ENCODE measurements at regions not wholly inside any gene's neighbourhood (a gene's known extent, or its start where the extent isn't known, plus 50 kb on each side); places are given as distances from the start of the nearest gene placed in this dataset.
"Not testable (repeated sequence)": the region's sequence is repeated elsewhere in the genome, so short reads cannot be mapped to it uniquely, and the experiment has no call there.

DNA sequence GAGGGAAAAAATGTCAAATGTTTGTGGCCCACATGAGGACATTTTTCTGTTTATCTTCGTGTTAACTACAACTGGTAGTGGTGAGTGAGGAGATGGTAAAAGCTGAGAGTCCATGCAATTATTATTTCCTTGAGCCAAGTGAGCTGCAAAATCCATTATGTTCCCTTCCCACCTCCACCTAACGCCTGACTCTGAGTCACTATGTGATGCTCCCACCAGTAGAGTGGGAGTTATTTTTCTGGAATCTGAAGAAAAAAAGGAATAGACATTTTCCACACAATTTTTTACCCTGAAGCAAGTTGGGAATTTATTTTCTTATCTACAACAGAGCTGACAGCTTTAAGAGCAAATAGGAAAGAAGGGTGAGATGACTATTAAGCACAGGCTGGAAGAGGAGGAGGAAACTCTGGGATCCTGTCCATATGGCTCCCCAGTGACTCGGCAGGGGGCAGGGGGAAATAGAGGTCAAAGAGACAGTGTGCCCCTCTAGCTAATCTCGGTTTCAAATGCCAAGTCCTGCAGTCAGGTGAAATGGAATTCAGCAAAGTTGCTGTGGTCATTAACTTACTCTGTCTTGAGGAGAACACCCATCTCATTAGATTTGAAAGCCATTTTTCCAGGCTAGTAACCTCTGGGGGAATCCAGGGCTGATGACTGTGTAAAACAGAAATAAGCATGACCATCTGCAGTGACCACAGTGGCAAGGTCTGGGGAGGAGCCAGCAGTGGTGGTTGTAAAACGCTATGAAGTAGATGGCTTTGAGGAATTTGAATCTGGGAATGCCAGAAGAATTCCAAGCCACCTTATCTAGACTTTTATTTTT lies 463.9 kb downstream of the STK39 start:
- TF ChIP-seq, protein P1, sequence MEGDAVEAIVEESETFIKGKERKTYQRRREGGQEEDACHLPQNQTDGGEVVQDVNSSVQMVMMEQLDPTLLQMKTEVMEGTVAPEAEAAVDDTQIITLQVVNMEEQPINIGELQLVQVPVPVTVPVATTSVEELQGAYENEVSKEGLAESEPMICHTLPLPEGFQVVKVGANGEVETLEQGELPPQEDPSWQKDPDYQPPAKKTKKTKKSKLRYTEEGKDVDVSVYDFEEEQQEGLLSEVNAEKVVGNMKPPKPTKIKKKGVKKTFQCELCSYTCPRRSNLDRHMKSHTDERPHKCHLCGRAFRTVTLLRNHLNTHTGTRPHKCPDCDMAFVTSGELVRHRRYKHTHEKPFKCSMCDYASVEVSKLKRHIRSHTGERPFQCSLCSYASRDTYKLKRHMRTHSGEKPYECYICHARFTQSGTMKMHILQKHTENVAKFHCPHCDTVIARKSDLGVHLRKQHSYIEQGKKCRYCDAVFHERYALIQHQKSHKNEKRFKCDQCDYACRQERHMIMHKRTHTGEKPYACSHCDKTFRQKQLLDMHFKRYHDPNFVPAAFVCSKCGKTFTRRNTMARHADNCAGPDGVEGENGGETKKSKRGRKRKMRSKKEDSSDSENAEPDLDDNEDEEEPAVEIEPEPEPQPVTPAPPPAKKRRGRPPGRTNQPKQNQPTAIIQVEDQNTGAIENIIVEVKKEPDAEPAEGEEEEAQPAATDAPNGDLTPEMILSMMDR (IDR thresholded peaks at IDR 0.05): no peak
- TF ChIP-seq POLR2A (IDR thresholded peaks at IDR 0.05): no peak
- no peak overlapping the region for H3K4me3 ChIP-seq
- peak; percentile 24 to 40 for DNase-seq
- H3K27ac ChIP-seq: peak overlapping the region; percentile 3 to 49
- H3K9me3 ChIP-seq: no peaks in the 10 kb centered on the region
- no peaks in the 10 kb centered on the region for H3K27me3 ChIP-seq
- H3K36me3 ChIP-seq: no peaks in the 10 kb centered on the region
- H3K4me1 ChIP-seq: peaks cover 0 to 7% of the 10 kb centered on the region in 2 donors
- intact Hi-C loops (cut with DNase I; ENCODE audit: low total_unique reads): no loop called here

DNA sequence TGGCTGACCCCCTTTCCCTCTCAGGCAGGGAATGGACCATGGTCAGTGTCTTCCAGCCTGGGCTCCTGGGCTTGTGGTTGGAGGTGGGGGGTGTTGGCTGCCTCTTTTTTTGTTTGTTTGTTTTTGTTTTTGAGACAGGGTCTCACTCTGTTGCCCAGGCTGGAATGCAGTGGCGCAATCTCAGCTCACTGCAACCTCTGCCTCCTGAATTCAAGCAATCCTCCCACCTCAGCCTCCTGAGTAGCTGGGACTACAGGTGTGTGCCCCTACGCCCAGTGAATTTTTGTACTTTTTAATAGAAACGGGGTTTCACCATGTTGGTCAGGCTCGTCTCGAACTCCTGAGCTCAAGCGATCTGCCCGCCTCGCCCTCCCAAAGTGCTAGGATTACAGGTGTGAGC lies 465.8 kb downstream of the STK39 start:
- DNase-seq; H3K4me1 ChIP-seq; H3K27me3 ChIP-seq; H3K36me3 ChIP-seq; H3K4me3 ChIP-seq; H3K9me3 ChIP-seq; H3K27ac ChIP-seq; intact Hi-C loops (cut with DNase I; ENCODE audit: low total_unique reads): not testable (repeated sequence)

DNA sequence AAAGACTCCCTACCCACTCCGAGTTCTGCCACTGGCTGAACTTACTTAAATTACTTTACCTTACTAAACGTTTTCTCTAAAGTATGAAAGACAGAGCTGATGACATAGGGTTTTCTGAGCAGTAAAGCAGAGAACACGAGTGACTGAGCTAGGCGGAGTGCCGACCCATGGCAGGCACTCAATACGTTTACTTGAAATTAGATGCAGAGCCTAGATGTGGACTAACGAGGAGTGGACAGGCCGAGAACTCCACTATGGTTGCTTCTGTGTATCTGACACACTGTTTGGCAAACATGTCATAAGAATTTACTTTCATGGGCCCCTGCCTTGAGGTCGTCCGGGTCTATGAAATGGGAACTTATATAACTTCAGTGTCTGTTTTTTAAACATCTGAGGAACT lies 471.0 kb downstream of the STK39 start:
- Histone ChIP-seq H3K27ac (no peak overlapping the region), H3K9me3 (no peaks in the 10 kb centered on the region), H3K4me1 (no peaks in the 10 kb centered on the region), H3K27me3 (no peaks in the 10 kb centered on the region), H3K36me3 (no peaks in the 10 kb centered on the region), H3K4me3 (no peak overlapping the region)
- TF ChIP-seq, protein P1 (IDR thresholded peaks at IDR 0.05): no peak
- TF ChIP-seq POLR2A (IDR thresholded peaks at IDR 0.05): no peak
- intact Hi-C loops (cut with DNase I; ENCODE audit: low total_unique reads): no loop called here
- DNase-seq: no peak

DNA sequence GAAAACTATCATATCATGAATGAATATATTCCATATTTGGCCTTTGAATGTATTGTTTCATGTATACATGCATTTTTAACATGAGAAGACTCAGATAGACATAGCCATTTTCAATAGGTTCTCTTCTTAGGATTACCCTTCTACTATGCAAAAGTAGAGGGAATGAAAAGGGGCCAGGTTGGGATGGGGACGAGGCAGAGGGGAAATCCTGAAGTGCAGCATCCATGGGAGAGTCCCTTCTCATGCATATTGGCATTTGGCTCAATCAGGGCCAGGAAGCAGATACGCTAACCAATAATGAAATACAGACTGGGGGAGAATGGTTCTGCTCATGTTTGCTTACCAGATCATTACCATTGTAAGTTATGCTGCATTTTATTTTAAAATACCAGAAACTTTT lies 475.8 kb downstream of the STK39 start:
- intact Hi-C loops (cut with DNase I; ENCODE audit: low total_unique reads): no loop called here
- TF ChIP-seq, protein P1 (IDR thresholded peaks at IDR 0.05): no peak
- TF ChIP-seq POLR2A (IDR thresholded peaks at IDR 0.05): no peak
- H3K27me3 ChIP-seq: no peaks in the 10 kb centered on the region
- no peaks in the 10 kb centered on the region for H3K36me3 ChIP-seq
- no peak for DNase-seq
- no peaks in the 10 kb centered on the region for H3K9me3 ChIP-seq
- H3K4me1 ChIP-seq: no peaks in the 10 kb centered on the region
- H3K27ac ChIP-seq: no peak overlapping the region
- no peak overlapping the region for H3K4me3 ChIP-seq

DNA sequence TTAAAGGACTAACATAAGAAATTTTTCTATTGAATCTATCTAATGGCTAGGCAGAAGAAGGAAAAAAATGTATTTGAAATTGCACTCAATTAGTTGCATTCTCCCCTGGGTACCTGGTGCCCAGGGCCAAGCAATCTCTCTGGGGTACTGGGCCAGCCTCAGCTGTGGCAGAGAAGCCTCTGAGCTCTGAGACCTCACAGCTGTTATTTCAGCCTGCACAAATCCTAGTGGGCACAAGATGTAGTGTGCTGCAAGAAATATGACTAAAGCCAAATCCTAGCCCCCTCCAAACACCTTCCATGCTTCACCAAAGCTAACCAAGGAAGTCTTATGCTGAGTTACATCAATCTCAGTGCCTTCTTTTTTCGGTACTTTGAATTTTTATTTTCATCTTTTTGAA lies 478.4 kb downstream of the STK39 start:
- Histone ChIP-seq H3K4me1 (no peaks in the 10 kb centered on the region), H3K4me3 (no peak overlapping the region), H3K27ac (no peak overlapping the region), H3K9me3 (no peaks in the 10 kb centered on the region), H3K27me3 (no peaks in the 10 kb centered on the region), H3K36me3 (no peaks in the 10 kb centered on the region)
- no peak for DNase-seq
- no peak for TF ChIP-seq POLR2A (IDR thresholded peaks at IDR 0.05)
- TF ChIP-seq, protein P1 (IDR thresholded peaks at IDR 0.05): no peak
- intact Hi-C loops (cut with DNase I; ENCODE audit: low total_unique reads): no loop called here
